ENCODE measurements at regions not wholly inside any gene's neighbourhood (a gene's known extent, or its start where the extent isn't known, plus 50 kb on each side); places are given as distances from the start of the nearest gene placed in this dataset.

DNA sequence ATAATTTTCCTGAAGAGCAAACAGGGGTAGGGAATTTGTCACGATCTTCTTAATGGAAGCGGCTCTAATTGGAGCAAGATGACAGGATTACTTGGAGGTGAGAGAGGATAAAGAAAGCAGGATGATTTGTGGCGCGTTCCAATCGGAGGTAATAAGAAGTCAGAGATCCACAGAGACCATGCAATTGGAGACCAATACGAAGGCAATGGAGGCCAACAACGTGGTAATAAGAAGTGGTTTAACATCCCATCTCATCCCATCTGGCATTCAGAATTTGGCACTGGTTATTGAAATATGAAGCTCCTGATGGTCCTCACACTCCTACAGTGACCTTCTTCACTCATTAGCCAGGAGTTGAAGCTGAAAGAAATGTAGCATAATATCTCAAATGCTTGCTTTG is 130.6 kb downstream of the DLEU7 start:
- no peak for DNase-seq (ENCODE audit: low read depth in 2 of 3, low spot score in 2 of 3)

DNA sequence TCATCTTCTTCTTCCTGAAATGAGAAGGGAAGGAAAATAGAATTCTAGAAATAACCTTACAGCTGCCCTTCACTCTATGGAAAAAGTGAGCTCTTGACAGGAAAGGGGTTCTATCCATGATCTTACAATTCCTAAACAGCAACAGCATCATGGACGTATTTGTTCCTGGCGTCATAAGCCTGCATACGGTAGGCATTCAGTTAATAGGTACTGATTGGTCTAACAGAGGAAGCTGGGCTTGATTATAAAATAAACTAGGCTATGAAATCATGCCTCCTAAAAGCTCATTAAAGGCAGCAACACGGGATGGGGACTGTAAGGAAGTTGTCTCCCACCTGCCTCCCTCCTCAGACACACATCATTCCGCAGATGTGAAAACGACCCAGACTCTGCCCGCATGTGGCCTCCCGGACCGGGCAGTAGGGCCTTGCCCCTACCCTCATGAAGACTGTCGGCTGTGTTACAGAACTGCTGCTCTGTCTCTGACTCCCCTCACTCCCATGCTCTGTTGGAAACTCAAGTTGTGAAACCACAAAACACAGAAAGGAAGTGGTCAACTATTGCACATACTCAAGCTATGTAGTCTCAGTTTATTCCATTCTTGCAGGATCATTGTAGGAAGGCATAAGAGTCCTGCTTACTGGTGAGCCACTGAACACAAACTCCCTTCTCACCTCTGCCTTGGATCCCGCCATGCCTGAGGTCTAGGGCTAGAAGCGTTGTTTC is 129.8 kb downstream of the DLEU7 start:
- DNase-seq (ENCODE audit: low read depth in 2 of 3, low spot score in 2 of 3): peak in 2 of 3 donors; percentile 59 to 86

DNA sequence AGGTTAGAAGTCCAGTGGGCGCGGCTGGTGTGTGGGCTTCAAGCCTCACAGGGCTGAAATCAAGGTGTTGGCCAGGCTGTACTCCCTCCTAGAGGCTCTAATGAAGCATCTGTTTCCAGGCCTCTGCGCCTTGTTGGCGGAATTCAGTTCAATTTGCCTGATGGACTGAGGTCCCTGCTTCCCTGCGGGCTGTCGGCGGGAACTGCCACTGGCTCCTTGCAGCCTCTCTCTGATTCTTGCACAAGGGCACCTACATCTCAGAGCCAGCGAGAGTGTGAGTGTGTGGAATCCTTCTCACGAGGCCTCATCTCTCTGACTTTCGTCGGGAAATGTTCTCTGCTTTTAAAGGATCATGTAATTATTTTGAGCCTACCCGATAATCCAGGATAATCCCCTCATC is 128.6 kb downstream of the DLEU7 start:
- DNase-seq (ENCODE audit: low read depth in 2 of 3, low spot score in 2 of 3): no peak

DNA sequence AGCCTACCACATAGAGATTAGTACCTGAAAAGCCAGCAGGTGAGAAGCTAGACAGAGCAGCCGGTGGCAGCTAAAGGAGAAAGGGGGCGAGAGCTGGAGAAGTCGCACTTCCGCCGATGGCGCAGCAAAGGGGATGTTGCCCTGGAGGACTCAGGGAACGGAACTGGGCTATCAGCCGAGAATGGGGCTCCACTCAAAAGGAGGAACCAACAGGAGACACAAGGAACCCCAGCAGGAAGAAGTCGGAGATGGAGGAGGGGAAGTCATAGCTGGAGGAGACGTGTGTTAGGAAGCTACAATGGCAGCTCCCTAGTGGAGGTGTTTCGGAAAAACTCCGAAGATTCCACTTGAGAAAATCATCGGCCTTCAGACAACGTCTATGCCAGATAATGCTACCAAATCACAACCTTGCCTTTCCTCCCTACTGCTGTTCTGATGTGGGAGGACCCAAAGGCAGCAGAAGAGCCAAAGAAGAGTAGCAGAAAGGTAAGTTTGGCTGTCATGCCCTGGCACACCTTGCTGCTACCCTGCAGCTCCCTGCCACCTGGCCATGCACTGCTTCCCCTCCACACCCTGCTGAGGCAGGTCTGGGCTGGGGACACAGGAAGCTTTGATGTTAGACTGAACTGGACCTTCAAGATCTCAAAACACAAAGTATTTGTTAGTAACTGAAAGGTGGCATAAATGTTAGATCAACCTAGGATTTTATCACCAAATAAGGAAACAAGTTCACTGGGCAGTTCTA is 127.9 kb downstream of the DLEU7 start:
- no peak for DNase-seq (ENCODE audit: low read depth in 2 of 3, low spot score in 2 of 3)

DNA sequence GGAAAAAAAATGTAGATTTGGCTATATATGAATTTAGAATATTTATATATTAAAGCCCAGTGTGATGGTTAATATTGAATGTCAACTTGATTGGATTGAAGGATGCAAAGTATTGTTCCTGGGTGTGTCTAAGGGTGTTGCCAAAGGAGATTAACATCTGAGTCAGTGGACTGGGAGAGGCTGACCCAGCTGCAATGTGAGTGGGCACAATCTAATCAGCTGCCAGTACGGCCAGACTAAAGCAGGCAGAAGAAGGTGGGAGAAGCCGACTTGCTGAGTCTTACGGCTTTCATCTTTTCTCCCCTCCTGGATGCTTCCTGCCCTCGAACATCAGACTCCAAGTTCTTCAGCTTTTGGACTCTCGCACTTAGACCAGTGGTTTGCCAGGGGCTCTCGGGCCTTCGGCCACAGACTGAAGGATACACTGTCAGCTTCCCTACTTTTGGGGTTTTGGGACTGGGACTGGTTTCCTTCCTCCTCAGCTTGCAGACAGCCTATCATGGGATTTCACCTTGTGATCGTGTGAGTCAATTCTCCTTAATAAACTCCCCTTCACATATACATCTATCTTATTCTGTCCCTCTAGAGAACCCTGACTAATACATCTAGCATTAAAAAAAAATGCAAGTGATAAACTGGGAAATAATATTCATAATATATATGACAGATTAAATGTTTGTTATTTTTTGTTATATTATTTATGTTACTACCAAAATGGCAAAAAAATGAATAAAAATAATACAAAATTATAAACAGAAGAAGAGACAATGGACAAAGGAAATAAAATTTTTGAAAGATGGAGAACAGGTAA is 122.4 kb downstream of the DLEU7 start:
- DNase-seq (ENCODE audit: low read depth in 2 of 3, low spot score in 2 of 3): no peak

DNA sequence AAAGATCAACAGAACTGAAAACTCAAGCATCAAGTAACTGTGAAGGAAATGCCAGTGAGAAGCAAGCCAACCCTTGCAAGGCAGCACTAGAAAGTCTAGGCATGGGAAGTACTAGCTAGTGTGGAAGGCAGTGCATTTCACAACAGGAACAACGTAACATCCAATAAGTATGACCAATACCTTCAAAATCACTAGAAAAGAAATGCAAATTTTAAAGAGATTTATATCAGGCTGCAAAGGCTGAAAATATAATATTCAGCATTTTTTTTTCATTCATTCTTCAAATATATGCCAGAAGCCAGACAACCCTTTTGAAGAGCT is 121.9 kb downstream of the DLEU7 start:
- no peak for DNase-seq (ENCODE audit: low read depth in 2 of 3, low spot score in 2 of 3)

DNA sequence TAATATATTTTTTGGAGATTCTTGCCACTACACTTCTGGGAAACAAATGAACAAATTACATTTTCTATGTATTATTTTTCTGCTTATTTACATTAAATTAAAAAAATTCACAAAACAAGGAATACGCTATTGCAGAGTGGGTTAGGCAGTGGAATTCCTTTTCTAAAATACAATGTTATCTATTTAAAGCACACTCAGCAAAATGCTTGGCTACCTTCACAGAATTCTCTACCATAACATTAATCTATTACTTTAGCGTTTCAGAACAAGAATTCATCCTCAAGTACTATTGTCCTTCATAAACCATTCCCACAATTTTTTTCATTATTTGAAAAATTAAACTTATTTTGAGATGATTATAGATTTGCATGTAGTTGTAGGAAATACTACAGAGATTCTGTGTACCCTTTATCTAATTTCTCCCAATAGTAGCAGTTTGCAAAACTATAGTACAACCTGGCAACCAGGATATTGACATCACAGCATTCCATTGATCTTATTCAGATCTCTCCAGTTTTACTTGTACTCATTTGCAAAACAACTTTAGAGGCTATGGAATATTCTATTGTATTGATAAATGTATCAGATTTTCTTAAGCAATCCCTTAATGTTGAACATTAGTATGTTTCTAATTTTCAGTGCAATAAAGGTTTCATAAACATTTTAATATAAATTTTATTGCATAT is 120.9 kb downstream of the DLEU7 start:
- no peak for DNase-seq (ENCODE audit: low read depth in 2 of 3, low spot score in 2 of 3)

DNA sequence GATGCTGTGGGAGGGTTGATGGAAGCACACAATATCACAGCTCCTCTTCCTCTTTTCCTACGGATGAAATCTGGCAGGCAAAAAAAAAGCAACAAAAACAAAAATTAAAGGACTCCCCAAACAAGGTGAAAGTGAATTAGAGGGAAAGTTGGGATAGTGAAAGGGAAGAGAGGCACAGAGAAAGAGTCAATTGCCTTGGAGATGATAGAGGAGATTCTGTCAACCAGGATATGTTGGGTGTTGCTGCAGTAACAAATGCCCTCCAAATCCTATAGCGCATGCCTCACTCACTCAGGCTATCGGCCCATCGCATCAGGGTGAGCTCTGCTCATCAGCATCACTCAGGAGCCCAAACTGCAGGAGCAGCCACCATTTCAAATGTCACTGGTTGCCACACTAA is 119.1 kb downstream of the DLEU7 start:
- no peak for DNase-seq (ENCODE audit: low read depth in 2 of 3, low spot score in 2 of 3)

DNA sequence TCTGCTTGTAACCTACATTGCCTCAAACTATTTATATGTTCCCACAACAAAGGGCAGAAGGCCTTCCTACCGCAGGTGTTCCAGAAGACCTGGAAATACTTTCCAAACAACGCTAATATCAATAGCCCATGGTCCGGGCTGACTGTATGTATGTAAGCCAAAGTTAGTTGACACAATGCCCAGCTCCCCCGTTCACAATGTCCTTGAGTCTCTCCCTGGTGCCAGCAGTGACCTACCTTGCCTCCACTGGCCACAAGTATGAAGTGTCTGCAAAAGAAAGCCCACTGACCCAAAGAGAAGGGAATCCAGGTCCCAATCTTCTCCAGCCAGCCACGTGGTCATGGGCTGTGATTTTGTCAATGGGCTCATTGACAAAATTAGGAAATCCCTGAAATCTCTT is 118.6 kb downstream of the DLEU7 start:
- no peak for DNase-seq (ENCODE audit: low read depth in 2 of 3, low spot score in 2 of 3)

DNA sequence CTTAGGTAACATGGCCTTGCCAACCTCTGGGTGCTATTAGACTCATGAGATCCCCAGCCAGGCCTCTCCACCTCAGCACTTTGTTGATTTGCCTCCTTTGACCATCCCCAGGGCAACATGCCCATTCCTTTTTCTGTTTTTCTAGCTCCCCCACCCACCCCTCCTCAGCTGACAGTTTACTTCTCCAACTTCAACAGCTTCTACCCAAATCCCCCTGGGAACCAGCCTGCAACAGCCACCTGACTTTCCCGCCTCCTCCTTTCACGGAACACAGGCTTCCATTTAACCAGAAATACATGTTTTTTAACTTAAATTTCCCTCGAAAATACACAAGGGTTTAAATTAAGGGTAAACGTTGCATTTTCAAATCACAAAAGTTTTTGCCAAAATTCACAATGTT is 117.3 kb downstream of the DLEU7 start:
- no peak for DNase-seq (ENCODE audit: low read depth in 2 of 3, low spot score in 2 of 3)

DNA sequence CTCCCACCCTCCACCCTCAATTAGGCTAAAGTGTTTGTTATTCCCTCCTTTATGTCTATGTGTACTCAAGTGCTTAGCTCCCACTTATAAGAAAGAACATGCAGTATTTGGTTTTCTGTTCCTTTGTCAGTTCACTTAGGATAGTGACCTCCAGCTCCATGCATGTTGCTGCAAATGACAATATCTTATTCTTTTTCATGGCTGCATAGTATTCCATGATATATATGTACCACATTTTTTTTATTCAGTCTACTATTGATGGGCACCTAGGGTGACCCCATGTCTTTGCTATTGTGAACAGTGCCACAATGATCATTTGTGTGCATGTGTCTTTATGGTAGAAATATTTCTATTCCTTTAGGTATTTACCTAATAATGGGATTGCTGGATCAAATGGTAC is 114.3 kb downstream of the DLEU7 start:
- DNase-seq (ENCODE audit: low read depth in 2 of 3, low spot score in 2 of 3): no peak

DNA sequence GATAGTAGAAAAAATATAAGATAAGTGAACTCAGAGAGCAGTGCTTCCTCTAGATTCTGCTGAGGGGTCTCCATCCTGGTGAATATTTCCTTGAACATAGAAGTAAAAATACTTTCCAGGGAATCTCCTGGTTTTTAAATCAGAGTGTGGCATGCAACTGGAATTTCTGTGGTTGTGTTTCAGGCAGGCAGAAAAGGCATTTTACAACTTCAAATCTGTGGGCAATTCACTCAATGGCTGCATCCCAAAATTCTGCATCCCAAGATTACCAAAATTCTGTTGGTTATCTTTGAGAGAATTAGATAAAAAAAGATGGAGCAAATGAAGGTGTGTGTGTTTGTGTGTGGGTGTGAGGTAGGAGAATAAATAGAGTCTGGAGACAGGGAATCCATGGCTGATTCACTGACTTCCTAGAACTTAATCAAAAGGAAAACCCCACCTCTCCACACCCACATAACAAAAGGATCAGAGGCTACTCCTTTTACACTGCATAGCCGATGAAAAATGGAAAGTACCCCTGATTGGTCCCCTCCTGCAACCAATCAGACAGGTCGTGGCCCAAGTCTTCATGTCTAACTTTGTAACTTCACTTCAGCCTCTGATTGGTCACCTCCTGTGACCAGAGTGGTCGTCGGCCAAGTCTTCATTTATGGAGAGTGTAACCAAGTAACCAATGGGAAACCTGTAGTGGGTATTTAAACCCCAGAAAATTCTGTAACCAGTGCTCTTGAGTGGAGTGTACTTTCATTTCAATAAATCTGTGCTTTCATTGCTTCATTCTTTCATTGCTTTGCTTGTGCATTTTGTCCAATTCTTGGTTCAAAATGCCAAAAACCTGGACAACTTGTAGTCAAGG is 112.8 kb downstream of the DLEU7 start:
- no peak for DNase-seq (ENCODE audit: low read depth in 2 of 3, low spot score in 2 of 3)

DNA sequence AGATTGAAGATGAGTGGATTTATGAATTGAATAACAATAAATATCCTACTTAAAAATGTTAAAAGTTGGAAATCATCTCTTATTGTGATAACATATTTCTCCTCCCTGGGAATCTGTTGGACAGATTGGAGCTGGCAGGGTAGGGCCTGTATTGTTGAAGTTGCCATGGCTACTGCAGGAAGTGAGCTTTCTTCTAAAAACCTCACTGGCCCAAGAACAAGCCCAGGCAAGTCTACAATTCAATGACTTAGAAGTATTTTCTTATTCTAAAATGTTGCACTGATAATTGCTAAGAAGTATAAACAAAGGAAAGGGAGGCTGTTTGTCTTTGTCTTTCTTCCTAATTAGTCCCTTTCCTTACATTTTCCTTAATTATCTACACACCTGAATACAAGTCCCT is 112.1 kb downstream of the DLEU7 start:
- DNase-seq (ENCODE audit: low read depth in 2 of 3, low spot score in 2 of 3): no peak

DNA sequence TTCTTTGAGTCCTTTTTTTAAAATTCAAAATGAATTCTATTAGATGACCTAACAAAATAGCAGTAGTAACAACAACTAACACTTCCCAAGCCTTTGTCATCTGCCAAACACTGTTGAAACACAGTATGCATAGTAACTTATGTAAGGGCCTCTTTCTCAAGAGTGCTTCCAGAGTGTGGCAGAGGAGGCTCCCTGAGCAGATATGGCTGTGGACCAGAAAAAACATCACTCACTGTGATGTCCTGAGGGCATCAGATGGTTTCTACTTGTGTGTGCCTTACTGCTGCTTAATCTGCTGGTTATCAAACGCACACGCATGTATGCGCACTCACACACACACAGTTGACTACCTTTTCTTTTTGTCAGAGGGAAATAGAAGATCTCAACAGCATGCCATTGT is 110.8 kb downstream of the DLEU7 start:
- no peak for DNase-seq (ENCODE audit: low read depth in 2 of 3, low spot score in 2 of 3)

DNA sequence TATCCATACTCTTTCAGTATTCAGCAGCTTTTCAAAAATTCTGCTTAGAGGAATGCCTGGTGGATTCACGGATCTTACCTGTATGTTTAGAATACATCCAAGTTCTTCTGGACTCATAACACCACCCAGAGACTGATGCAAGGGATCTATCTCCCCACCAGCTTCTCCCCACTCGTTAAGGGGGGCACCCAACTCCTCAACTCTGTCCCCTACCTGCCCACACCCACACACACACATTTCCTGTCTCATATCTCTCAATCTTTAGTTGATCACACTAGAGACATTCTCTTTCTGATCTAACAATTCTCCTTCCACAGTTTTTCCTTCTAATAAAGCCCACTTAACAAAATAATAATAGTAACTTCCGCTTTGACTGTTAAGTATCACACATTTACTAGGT is 110.1 kb downstream of the DLEU7 start:
- DNase-seq (ENCODE audit: low read depth in 2 of 3, low spot score in 2 of 3): no peak

DNA sequence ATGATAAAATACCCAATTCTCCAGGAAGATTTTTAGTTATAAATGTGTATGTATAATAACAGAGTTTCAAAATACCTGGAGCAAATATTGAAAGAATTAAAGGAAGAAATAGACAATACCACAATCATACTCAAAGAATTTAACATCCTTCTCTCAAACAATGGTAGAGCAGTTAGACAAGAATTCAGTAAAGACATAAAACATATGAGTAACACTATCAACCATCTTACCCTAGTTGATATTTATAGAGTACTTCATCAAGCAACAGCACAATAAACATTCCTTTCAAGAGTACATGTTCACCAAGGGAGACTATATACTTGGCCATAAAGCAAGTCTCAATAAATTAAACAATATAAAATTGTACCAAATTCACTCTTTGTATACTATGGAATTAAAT is 108.4 kb downstream of the DLEU7 start:
- DNase-seq (ENCODE audit: low read depth in 2 of 3, low spot score in 2 of 3): no peak

DNA sequence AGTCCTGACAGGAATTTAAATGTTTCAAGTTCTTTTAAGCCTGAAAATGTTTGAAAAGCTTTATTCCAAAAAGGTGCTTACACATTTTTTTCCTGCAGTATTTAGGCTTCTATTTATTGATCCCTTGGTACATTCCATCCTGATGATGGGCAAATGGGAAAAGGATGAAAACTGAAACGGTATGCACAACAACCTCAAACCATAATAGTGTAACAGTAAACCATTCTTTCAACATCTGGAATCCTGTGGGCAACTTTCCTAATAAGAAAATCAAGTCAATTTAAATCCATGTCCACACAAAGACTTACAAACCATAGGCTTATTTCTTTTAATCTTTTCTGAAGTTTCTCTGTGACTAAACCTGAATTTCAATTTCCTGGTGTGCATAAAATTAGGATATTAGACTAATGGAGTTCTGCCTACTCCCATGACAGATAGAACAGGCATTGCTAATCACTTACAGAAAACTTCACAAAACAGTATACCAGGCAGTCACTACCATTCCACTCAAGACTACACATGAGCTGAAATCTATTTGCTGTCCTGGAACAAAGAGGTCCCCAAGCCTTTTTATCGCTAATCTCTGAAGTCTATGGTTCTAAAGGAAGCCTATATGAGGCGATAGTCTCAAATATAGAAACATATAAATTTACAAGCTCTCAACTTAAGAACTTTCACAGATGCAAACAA is 103.3 kb downstream of the DLEU7 start:
- DNase-seq (ENCODE audit: low read depth in 2 of 3, low spot score in 2 of 3): no peak

DNA sequence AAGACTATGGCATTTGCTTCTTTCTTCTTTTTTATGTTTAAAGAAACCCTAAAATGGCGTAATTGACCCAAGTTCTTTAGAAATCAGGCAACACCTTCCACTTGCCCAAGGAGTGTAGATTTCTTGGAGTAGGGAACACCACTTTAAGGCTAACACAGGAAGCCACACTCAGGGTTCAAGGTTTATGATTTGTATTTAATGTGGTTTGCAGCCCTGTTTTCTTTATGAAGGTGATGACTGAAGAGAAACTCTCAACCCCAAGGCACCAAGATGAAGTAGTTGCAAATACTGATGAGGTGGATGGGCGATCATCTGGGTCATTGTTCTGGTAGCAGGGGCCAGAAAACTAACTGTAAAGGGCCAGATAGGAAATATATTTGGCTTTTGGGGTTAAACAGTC is 101.1 kb downstream of the DLEU7 start:
- DNase-seq (ENCODE audit: low read depth in 2 of 3, low spot score in 2 of 3): no peak

DNA sequence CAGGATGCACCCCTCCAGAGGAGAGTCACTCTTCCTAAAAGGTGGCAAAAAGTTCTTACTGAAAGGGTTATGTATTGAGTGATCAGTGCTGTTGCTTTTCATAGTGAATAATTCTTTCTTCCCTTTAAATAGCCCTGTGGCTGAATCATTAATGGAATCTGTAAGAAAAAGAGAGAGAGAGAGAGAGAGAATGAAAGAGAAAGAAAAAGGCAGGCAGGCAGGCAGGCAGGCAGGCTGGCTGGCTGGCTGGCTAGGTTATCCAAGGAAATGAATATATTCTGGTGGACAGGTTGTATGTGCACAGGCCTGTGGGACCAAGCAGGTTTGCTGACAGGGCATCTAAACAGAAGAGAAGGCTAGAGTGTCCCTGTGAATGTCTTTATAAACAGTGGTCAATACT is 100.5 kb downstream of the DLEU7 start:
- no peak for DNase-seq (ENCODE audit: low read depth in 2 of 3, low spot score in 2 of 3)

Data from hematopoietic multipotent progenitor cell (in vitro differentiated cells).